ENCODE measurements at regions not wholly inside any gene's neighbourhood (a gene's known extent, or its start where the extent isn't known, plus 50 kb on each side); places are given as distances from the start of the nearest gene placed in this dataset.

DNA sequence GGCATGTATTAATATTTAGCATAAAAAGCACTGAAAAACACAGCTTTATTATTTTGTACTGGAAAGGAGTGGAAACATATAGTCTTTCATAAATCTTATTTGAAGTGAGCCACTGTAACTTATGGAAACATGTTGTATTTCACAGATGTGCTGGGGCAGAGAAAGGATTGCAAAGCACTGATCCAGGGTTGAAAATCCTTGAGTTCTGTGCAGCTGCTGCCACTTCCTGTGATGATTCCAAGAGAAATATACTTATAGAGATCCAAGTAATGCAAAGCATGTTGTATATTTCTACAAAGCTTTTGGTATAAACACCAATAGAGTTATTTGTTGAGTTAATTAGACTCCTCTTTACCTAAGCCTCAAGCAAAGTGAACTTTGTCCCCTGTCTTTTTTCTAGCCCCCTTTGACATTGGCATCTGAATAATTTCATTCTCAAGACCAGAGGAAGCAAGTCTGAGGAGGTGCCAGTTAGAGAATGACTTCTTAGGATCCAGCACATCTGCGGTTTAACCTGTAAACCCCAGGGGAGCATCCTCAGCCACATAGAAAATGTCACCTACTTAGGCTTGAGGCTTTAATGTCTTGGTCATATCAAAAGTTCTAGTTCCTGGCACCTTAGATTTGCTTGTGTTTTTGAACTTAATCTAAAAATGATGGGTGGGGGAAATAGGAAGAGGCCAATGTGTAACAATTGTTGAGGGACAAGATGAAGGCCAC lies 173.3 kb downstream of the FASLG start:
- DNase-seq (ENCODE audit: low spot score), result no peak
- Histone ChIP-seq H4K20me1 (ENCODE audit: insufficient read depth, poor library complexity, severe bottlenecking) (no peaks in the 10 kb centered on the region), H3K27ac (no peak overlapping the region), H3K9me3 (ENCODE audit: low read depth) (no peaks in the 10 kb centered on the region), H3K4me3 (no peak overlapping the region), H3K36me3 (replicated peaks; ENCODE audit: insufficient read depth, low read depth) (no peaks in the 10 kb centered on the region), H3K79me2 (no peaks in the 10 kb centered on the region), H3K9me2 (replicated peaks; ENCODE audit: insufficient read depth) (no peaks in the 10 kb centered on the region), H3K4me2 (no peak overlapping the region), H3K4me1 (ENCODE audit: insufficient read depth) (peaks cover 5% of the 10 kb centered on the region), H3K27me3 (no peaks in the 10 kb centered on the region), H2AFZ (no peak overlapping the region)
- 92% methylated on average over 1 of the region's 1 CpG for WGBS (ENCODE audit: low lambda C conversion rate, missing lambda C conversion rate)
- TF ChIP-seq EZH2 (IDR thresholded peaks at IDR 0.05; ENCODE audit: borderline replicate concordance) (no peak), EZH2phosphoT487 (IDR thresholded peaks at IDR 0.05; ENCODE audit: low read depth, severe bottlenecking, unreplicated experiment) (no peak)
- TF ChIP-seq, protein P1, sequence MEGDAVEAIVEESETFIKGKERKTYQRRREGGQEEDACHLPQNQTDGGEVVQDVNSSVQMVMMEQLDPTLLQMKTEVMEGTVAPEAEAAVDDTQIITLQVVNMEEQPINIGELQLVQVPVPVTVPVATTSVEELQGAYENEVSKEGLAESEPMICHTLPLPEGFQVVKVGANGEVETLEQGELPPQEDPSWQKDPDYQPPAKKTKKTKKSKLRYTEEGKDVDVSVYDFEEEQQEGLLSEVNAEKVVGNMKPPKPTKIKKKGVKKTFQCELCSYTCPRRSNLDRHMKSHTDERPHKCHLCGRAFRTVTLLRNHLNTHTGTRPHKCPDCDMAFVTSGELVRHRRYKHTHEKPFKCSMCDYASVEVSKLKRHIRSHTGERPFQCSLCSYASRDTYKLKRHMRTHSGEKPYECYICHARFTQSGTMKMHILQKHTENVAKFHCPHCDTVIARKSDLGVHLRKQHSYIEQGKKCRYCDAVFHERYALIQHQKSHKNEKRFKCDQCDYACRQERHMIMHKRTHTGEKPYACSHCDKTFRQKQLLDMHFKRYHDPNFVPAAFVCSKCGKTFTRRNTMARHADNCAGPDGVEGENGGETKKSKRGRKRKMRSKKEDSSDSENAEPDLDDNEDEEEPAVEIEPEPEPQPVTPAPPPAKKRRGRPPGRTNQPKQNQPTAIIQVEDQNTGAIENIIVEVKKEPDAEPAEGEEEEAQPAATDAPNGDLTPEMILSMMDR (IDR thresholded peaks at IDR 0.05; ENCODE audit: poor library complexity), result no peak

GRCh38 chr1:172833954-172834353 lies 175.1 kb downstream of the FASLG start:
- Histone ChIP-seq H2AFZ (no peak overlapping the region), H3K9me2 (replicated peaks; ENCODE audit: insufficient read depth) (no peaks in the 10 kb centered on the region), H3K9me3 (ENCODE audit: low read depth) (no peaks in the 10 kb centered on the region), H3K27ac (no peak overlapping the region), H3K4me2 (no peak overlapping the region), H4K20me1 (ENCODE audit: insufficient read depth, poor library complexity, severe bottlenecking) (no peaks in the 10 kb centered on the region), H3K36me3 (replicated peaks; ENCODE audit: insufficient read depth, low read depth) (no peaks in the 10 kb centered on the region), H3K4me1 (ENCODE audit: insufficient read depth) (no peaks in the 10 kb centered on the region), H3K27me3 (no peaks in the 10 kb centered on the region), H3K4me3 (no peak overlapping the region), H3K79me2 (no peaks in the 10 kb centered on the region)
- TF ChIP-seq EZH2 (IDR thresholded peaks at IDR 0.05; ENCODE audit: borderline replicate concordance) (no peak), EZH2phosphoT487 (IDR thresholded peaks at IDR 0.05; ENCODE audit: low read depth, severe bottlenecking, unreplicated experiment) (no peak)
- TF ChIP-seq, protein P1 (IDR thresholded peaks at IDR 0.05; ENCODE audit: poor library complexity), result no peak
- WGBS (ENCODE audit: low lambda C conversion rate, missing lambda C conversion rate), result 84% methylated on average over 2 of the region's 2 CpGs
- no peak for DNase-seq (ENCODE audit: low spot score)

DNA sequence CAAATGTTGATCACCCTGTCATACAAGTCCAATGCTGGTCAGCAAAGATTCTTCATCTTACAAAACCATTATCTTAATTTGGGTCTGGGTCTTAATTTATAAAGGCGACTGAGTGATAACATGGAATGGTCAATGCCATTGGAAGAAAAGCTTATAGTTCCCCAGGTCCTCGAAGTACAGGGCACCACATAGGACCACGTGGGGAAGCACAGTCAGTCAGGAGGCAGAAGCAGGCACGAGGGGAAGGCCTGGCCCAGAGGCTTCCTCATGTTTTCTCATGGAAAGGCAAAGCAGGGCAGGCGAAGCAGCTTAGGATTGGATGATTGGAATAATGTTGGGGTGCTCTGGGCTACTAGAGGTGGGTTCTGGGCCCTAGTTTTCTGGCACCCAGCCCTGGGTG lies 175.7 kb downstream of the FASLG start:
- Histone ChIP-seq H3K9me3 (ENCODE audit: low read depth) (no peaks in the 10 kb centered on the region), H3K27me3 (no peaks in the 10 kb centered on the region), H3K4me3 (no peak overlapping the region), H3K9me2 (replicated peaks; ENCODE audit: insufficient read depth) (no peaks in the 10 kb centered on the region), H4K20me1 (ENCODE audit: insufficient read depth, poor library complexity, severe bottlenecking) (no peaks in the 10 kb centered on the region), H3K4me1 (ENCODE audit: insufficient read depth) (no peaks in the 10 kb centered on the region), H3K4me2 (no peak overlapping the region), H3K27ac (no peak overlapping the region), H3K79me2 (no peaks in the 10 kb centered on the region), H3K36me3 (replicated peaks; ENCODE audit: insufficient read depth, low read depth) (no peaks in the 10 kb centered on the region), H2AFZ (no peak overlapping the region)
- WGBS (ENCODE audit: low lambda C conversion rate, missing lambda C conversion rate), result 76% methylated on average over 5 of the region's 5 CpGs
- DNase-seq (ENCODE audit: low spot score), result no peak
- TF ChIP-seq, protein P1 (IDR thresholded peaks at IDR 0.05; ENCODE audit: poor library complexity), result no peak
- TF ChIP-seq EZH2 (IDR thresholded peaks at IDR 0.05; ENCODE audit: borderline replicate concordance) (no peak), EZH2phosphoT487 (IDR thresholded peaks at IDR 0.05; ENCODE audit: low read depth, severe bottlenecking, unreplicated experiment) (no peak)
